K562 (cell line): ENCODE measurements at regions not wholly inside any gene's neighbourhood (a gene's known extent, or its start where the extent isn't known, plus 50 kb on each side); places are given as distances from the start of the nearest gene placed in this dataset.

Experiments used
- BMI1 ChIP-seq: fragments of 150-350 bp; IDR thresholded peaks from 2 replicates; pipeline ENCODE4 v1.6.1; 2014; ENCODE audit warnings: low read length
- CC2D1A ChIP-seq: fragments of 450-650 bp; IDR thresholded peaks from 2 replicates; pipeline ENCODE4 v1.6.1; 2017; ENCODE audit warnings: mild to moderate bottlenecking
- CTCF ChIP-seq, 3 experiments: IDR thresholded peaks in 2 of 3; conservative IDR thresholded peaks in 1 of 3; 2 replicates each; pipeline ENCODE4 v1.5.1; 2011 to 2012; ENCODE audit warnings: low read length in 3 of 3, mild to moderate bottlenecking in 3 of 3, control low read depth in 2 of 3, improper control_type of control experiment in 1 of 3, inconsistent platforms in 1 of 3, low read depth in 1 of 3, mixed read lengths in 1 of 3, moderate library complexity in 1 of 3; ENCODE audit not compliant: insufficient read depth in 2 of 3
- DPF2 ChIP-seq: fragments of 450-650 bp; IDR thresholded peaks from 2 replicates; pipeline ENCODE4 v1.6.1; 2016
- FOXO4 ChIP-seq: fragments of 450-650 bp; formaldehyde crosslinking; IDR thresholded peaks from 2 replicates; pipeline ENCODE4 v1.4.0; 2020; ENCODE audit warnings: mild to moderate bottlenecking, moderate library complexity
- HBP1 ChIP-seq: fragments of 450-650 bp; formaldehyde crosslinking; IDR thresholded peaks from 2 replicates; pipeline ENCODE4 v1.4.0; 2022; ENCODE audit warnings: missing genetic modification characterization
- MGA ChIP-seq: fragments of 450-650 bp; IDR thresholded peaks from 2 replicates; pipeline ENCODE4 v1.6.1; 2016; ENCODE audit warnings: mild to moderate bottlenecking, moderate library complexity
- POLR2AphosphoS5 ChIP-seq: IDR thresholded peaks from 2 replicates; pipeline ENCODE4 v1.6.1; 2011; ENCODE audit warnings: mild to moderate bottlenecking, low read depth, low read length, moderate library complexity; ENCODE audit not compliant: control insufficient read depth, insufficient read depth
- RBFOX2 ChIP-seq: fragments of 200-400 bp; formaldehyde crosslinking; IDR thresholded peaks from 2 replicates; pipeline ENCODE4 v1.6.1; 2017; ENCODE audit warnings: low read depth, mild to moderate bottlenecking, low read length, moderate library complexity
- RNF219 ChIP-seq: fragments of 250-450 bp; sonication (Bioruptor Pico); IDR thresholded peaks from 2 replicates; pipeline ENCODE4 v1.5.0; 2022; ENCODE audit warnings: mild to moderate bottlenecking
- STAG1 ChIP-seq: sonication (generic); formaldehyde crosslinking; IDR thresholded peaks from 2 replicates; pipeline ENCODE4 v1.5.0; 2020; ENCODE audit warnings: missing genetic modification reagents, borderline replicate concordance
- ZBTB26 ChIP-seq: fragments of 450-650 bp; formaldehyde crosslinking; IDR thresholded peaks from 2 replicates; pipeline ENCODE4 v1.4.0; 2022; ENCODE audit warnings: missing genetic modification characterization

- TF ChIP-seq FOXO4 (CRISPR knock-in tag): no peak
- TF ChIP-seq CTCF (IDR thresholded peaks at IDR 0.05 in 2 of 3, conservative IDR thresholded peaks at IDR 0.05 in 1 of 3; ENCODE audit: insufficient read depth in 2 of 3, low read depth in 1 of 3, low read length in 3 of 3): no peak
- no peak for TF ChIP-seq STAG1
- no peak for TF ChIP-seq POLR2AphosphoS5
- TF ChIP-seq CC2D1A: no peak
- no peak for TF ChIP-seq HBP1
- TF ChIP-seq DPF2: no peak
- TF ChIP-seq MGA: no peak
- TF ChIP-seq RBFOX2: no peak
- TF ChIP-seq BMI1: no peak
- TF ChIP-seq RNF219 (CRISPR knock-in tag): no peak
- no peak for TF ChIP-seq ZBTB26 (CRISPR knock-in tag)
Observed at GRCh38 chr3:181336597-181336996, 347.1 kb upstream of the DNAJC19 start.
